Adipocyte (in vitro differentiated cells): ENCODE measurements at regions not wholly inside any gene's neighbourhood (a gene's known extent, or its start where the extent isn't known, plus 50 kb on each side); places are given as distances from the start of the nearest gene placed in this dataset.

ENCODE experiments used
- DNase-seq: peaks from one replicate; pipeline ENCODE4 v3.0.0-alpha.2; 2015; ENCODE audit warnings: low read depth
- H3K27me3 ChIP-seq: replicated peaks from 2 replicates; pipeline ENCODE4 v1.7.0; 2013; ENCODE audit warnings: mild to moderate bottlenecking, low read length, moderate library complexity; ENCODE audit not compliant: control insufficient read depth, insufficient read depth
- H3K36me3 ChIP-seq: 2 replicates; pipeline ENCODE4 v1.7.0; 2013; ENCODE audit warnings: low read length, mild to moderate bottlenecking, moderate library complexity; ENCODE audit not compliant: control insufficient read depth, insufficient read depth, severe bottlenecking
- H3K4me1 ChIP-seq: 2 replicates; pipeline ENCODE4 v1.7.0; 2013; ENCODE audit warnings: mild to moderate bottlenecking, low read length, moderate library complexity; ENCODE audit not compliant: control insufficient read depth, insufficient read depth
- H3K4me3 ChIP-seq: 2 replicates; pipeline ENCODE4 v1.7.0; 2013; ENCODE audit warnings: mild to moderate bottlenecking, low read length, moderate library complexity
- H3K9ac ChIP-seq: 2 replicates; pipeline ENCODE4 v1.7.0; 2013; ENCODE audit warnings: mild to moderate bottlenecking, low read length, moderate library complexity
- H3K9me3 ChIP-seq: 2 replicates; pipeline ENCODE4 v1.7.0; 2013; ENCODE audit warnings: mild to moderate bottlenecking, low read length, moderate library complexity; ENCODE audit not compliant: control insufficient read depth

- H3K9me3 ChIP-seq: no peaks in the 10 kb centered on the region
- H3K36me3 ChIP-seq: no peaks in the 10 kb centered on the region
- H3K4me3 ChIP-seq: no peak overlapping the region
- no peaks in the 10 kb centered on the region for H3K27me3 ChIP-seq
- H3K4me1 ChIP-seq: no peaks in the 10 kb centered on the region
- no peak overlapping the region for H3K9ac ChIP-seq
- DNase-seq: no peak
Observed at GRCh38 chr16:6665126-6665525, 667.5 kb upstream of the RBFOX1 start.

- DNase-seq: no peak
Observed at GRCh38 chr16:6663668-6664067, 669.0 kb upstream of the RBFOX1 start.

GRCh38 chr16:6656760-6657159 lies 675.9 kb upstream of the RBFOX1 start:
- Histone ChIP-seq H3K27me3 (no peaks in the 10 kb centered on the region), H3K4me1 (no peaks in the 10 kb centered on the region)
- DNase-seq: no peak

More at GRCh38 chr16:6663668-6664067, 669.0 kb upstream of the RBFOX1 start:
- no peak overlapping the region for H3K4me3 ChIP-seq
- H3K9me3 ChIP-seq: no peaks in the 10 kb centered on the region
- no peaks in the 10 kb centered on the region for H3K27me3 ChIP-seq
- H3K9ac ChIP-seq: no peak overlapping the region
- no peaks in the 10 kb centered on the region for H3K36me3 ChIP-seq
- H3K4me1 ChIP-seq: no peaks in the 10 kb centered on the region

GRCh38 chr16:6646891-6647290 lies 685.8 kb upstream of the RBFOX1 start:
- DNase-seq: no peak
- no peak overlapping the region for H3K4me3 ChIP-seq
- no peaks in the 10 kb centered on the region for H3K9me3 ChIP-seq
- H3K27me3 ChIP-seq: peaks cover 18% of the 10 kb centered on the region
- no peak overlapping the region for H3K9ac ChIP-seq
- H3K36me3 ChIP-seq: no peaks in the 10 kb centered on the region
- H3K4me1 ChIP-seq: no peaks in the 10 kb centered on the region

More at GRCh38 chr16:6656760-6657159, 675.9 kb upstream of the RBFOX1 start:
- H3K4me3 ChIP-seq: no peak overlapping the region
- H3K36me3 ChIP-seq: no peaks in the 10 kb centered on the region
- no peaks in the 10 kb centered on the region for H3K9me3 ChIP-seq
- no peak overlapping the region for H3K9ac ChIP-seq

- Histone ChIP-seq H3K4me3 (no peak overlapping the region), H3K9me3 (no peaks in the 10 kb centered on the region), H3K27me3 (peaks cover 21% of the 10 kb centered on the region), H3K36me3 (no peaks in the 10 kb centered on the region), H3K4me1 (no peaks in the 10 kb centered on the region), H3K9ac (no peak overlapping the region)
- no peak for DNase-seq
Observed at GRCh38 chr16:6645768-6646568, 686.7 kb upstream of the RBFOX1 start.

- no peak for DNase-seq
- H3K9me3 ChIP-seq: no peaks in the 10 kb centered on the region
Observed at GRCh38 chr16:6644916-6645315, 687.7 kb upstream of the RBFOX1 start.

GRCh38 chr16:6643080-6643686 lies 689.5 kb upstream of the RBFOX1 start:
- DNase-seq: peak; percentile 81
- H3K4me1 ChIP-seq: no peaks in the 10 kb centered on the region
- peaks cover 21% of the 10 kb centered on the region for H3K27me3 ChIP-seq
- H3K4me3 ChIP-seq: no peak overlapping the region
- no peak overlapping the region for H3K9ac ChIP-seq
- no peaks in the 10 kb centered on the region for H3K36me3 ChIP-seq
- H3K9me3 ChIP-seq: no peaks in the 10 kb centered on the region

More at GRCh38 chr16:6644916-6645315, 687.7 kb upstream of the RBFOX1 start:
- Histone ChIP-seq H3K4me3 (no peak overlapping the region), H3K4me1 (no peaks in the 10 kb centered on the region), H3K27me3 (peaks cover 21% of the 10 kb centered on the region), H3K9ac (no peak overlapping the region), H3K36me3 (no peaks in the 10 kb centered on the region)

GRCh38 chr16:6642271-6642670 lies 690.4 kb upstream of the RBFOX1 start:
- H3K4me3 ChIP-seq: no peak overlapping the region
- DNase-seq: no peak
- H3K9me3 ChIP-seq: no peaks in the 10 kb centered on the region
- H3K4me1 ChIP-seq: no peaks in the 10 kb centered on the region
- no peaks in the 10 kb centered on the region for H3K36me3 ChIP-seq
- peaks cover 21% of the 10 kb centered on the region for H3K27me3 ChIP-seq
- H3K9ac ChIP-seq: no peak overlapping the region

GRCh38 chr16:6641091-6641490 lies 691.6 kb upstream of the RBFOX1 start:
- Histone ChIP-seq H3K27me3 (peaks cover 16% of the 10 kb centered on the region), H3K9ac (no peak overlapping the region), H3K36me3 (no peaks in the 10 kb centered on the region), H3K4me3 (no peak overlapping the region), H3K9me3 (no peaks in the 10 kb centered on the region), H3K4me1 (no peaks in the 10 kb centered on the region)
- no peak for DNase-seq

GRCh38 chr16:6636457-6636856 lies 696.2 kb upstream of the RBFOX1 start:
- Histone ChIP-seq H3K36me3 (no peaks in the 10 kb centered on the region), H3K4me1 (no peaks in the 10 kb centered on the region), H3K9me3 (no peaks in the 10 kb centered on the region), H3K4me3 (no peak overlapping the region), H3K27me3 (no peaks in the 10 kb centered on the region), H3K9ac (no peak overlapping the region)
- DNase-seq: no peak

GRCh38 chr16:6634151-6634550 lies 698.5 kb upstream of the RBFOX1 start:
- H3K9me3 ChIP-seq: no peaks in the 10 kb centered on the region
- H3K36me3 ChIP-seq: no peaks in the 10 kb centered on the region
- H3K4me3 ChIP-seq: no peak overlapping the region
- H3K9ac ChIP-seq: no peak overlapping the region
- no peaks in the 10 kb centered on the region for H3K4me1 ChIP-seq
- DNase-seq: no peak
- H3K27me3 ChIP-seq: no peaks in the 10 kb centered on the region
